ENCODE measurements at regions not wholly inside any gene's neighbourhood (a gene's known extent, or its start where the extent isn't known, plus 50 kb on each side); places are given as distances from the start of the nearest gene placed in this dataset.
A peak's percentile ranks its signal among the peaks of the same experiment; 100 is the strongest.

DNA sequence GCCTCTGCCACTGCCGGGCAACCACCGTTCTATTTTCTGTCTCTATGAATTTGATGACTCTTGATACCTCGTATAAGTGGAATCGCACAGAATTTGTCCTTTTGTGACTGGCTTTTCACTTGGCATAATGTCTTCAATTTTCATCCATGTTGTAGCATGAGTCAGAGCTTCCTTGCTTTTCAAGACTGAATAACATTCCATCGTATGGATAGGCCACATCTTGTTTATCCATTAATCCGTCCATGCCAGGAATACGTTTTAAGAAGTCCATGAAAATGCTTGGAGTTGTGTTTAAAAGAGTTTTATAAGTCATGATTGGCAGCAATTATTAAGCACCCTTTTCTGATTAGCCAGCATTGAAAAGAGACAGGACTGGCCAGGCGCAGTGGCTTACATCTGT lies 53.6 kb upstream of the CLDN10 start:
- Histone ChIP-seq H3K4me1 (peaks cover 4% of the 10 kb centered on the region), H2AFZ (replicated peaks) (no peak overlapping the region), H3K79me2 (ENCODE audit: low read depth) (no peaks in the 10 kb centered on the region), H3K4me2 (no peak overlapping the region), H3F3A (ENCODE audit: low read depth) (no peaks in the 10 kb centered on the region), H3K36me3 (no peaks in the 10 kb centered on the region), H4K20me1 (ENCODE audit: low read depth) (no peaks in the 10 kb centered on the region), H3K9me3 (ENCODE audit: low read depth) (no peaks in the 10 kb centered on the region), H3K4me3 (no peak overlapping the region), H3K27me3 (no peaks in the 10 kb centered on the region), H3K9ac (no peak overlapping the region), H3K27ac (no peak overlapping the region)
- no peak overlapping the region for H3K4me3 Mint-ChIP-seq
- H3K36me3 Mint-ChIP-seq: peaks cover 3% of the 10 kb centered on the region
- no peak for DNase-seq (ENCODE audit: low spot score)
- no peak overlapping the region for H3K27ac Mint-ChIP-seq
- TF ChIP-seq EZH2phosphoT487 (IDR thresholded peaks at IDR 0.05) (no peak), EZH2 (IDR thresholded peaks at IDR 0.05) (no peak)
- TF ChIP-seq, protein P1, sequence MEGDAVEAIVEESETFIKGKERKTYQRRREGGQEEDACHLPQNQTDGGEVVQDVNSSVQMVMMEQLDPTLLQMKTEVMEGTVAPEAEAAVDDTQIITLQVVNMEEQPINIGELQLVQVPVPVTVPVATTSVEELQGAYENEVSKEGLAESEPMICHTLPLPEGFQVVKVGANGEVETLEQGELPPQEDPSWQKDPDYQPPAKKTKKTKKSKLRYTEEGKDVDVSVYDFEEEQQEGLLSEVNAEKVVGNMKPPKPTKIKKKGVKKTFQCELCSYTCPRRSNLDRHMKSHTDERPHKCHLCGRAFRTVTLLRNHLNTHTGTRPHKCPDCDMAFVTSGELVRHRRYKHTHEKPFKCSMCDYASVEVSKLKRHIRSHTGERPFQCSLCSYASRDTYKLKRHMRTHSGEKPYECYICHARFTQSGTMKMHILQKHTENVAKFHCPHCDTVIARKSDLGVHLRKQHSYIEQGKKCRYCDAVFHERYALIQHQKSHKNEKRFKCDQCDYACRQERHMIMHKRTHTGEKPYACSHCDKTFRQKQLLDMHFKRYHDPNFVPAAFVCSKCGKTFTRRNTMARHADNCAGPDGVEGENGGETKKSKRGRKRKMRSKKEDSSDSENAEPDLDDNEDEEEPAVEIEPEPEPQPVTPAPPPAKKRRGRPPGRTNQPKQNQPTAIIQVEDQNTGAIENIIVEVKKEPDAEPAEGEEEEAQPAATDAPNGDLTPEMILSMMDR (IDR thresholded peaks at IDR 0.05): no peak
- H3K27me3 Mint-ChIP-seq (ENCODE audit: insufficient read depth, low read depth): peaks cover 2% of the 10 kb centered on the region
- H3K9me3 Mint-ChIP-seq: peaks cover 11% of the 10 kb centered on the region
- H3K4me1 Mint-ChIP-seq: peaks cover 8% of the 10 kb centered on the region

DNA sequence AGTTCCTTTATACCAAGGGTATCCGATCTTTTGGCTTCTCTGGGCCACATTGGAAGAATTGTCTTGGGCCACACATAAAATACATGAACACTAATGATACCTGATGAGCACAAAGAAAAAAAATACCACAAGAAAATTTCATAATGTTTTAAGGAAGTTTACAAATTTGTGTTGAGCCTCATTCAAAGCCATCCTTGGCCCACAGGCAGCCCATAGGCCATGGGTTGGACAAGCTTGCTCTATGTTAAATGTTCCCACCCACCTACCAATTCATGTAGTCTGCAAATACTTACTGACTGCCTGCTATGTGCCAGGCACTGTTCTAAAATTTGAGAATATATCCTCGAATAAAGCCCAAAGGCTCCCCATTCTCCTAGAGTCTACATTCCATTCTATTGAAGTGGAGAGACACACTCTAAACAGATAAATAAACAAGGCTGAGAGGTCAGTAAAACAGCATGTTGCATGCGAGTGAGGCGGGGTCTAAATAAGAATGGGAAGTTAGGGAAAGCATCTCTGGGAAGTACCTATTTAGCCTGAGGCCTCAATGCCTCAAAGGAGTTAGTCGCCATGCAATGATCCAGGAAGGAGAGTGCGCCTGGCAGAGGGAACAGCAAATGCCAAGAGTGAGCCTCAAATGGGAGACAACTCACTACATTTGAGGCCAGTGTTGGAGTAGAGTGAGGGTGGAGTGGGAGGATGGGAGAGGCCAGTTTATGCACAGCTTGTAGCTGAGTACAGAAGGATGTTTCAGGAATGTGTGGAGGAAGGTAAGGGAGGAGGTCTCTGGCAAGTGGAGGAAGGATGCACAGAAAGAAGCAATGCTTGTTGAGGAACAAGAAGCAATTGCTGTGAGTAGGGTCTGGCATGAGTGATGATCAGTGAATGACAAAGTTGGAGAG lies 52.5 kb upstream of the CLDN10 start:
- Histone ChIP-seq H2AFZ (replicated peaks) (peak overlapping the region; percentile 18), H4K20me1 (ENCODE audit: low read depth) (no peaks in the 10 kb centered on the region), H3K27ac (no peak overlapping the region), H3K4me3 (no peak overlapping the region), H3K4me2 (no peak overlapping the region), H3K4me1 (peaks cover 8% of the 10 kb centered on the region), H3K9ac (no peak overlapping the region), H3K36me3 (no peaks in the 10 kb centered on the region), H3F3A (ENCODE audit: low read depth) (no peaks in the 10 kb centered on the region), H3K9me3 (ENCODE audit: low read depth) (no peaks in the 10 kb centered on the region), H3K79me2 (ENCODE audit: low read depth) (no peaks in the 10 kb centered on the region), H3K27me3 (no peaks in the 10 kb centered on the region)
- Mint-ChIP-seq H3K4me3 (no peak overlapping the region), H3K4me1 (peaks cover 8% of the 10 kb centered on the region), H3K27ac (no peak overlapping the region), H3K36me3 (peaks cover 3% of the 10 kb centered on the region), H3K9me3 (peaks cover 11% of the 10 kb centered on the region), H3K27me3 (ENCODE audit: insufficient read depth, low read depth) (peaks cover 2% of the 10 kb centered on the region)
- TF ChIP-seq EZH2 (IDR thresholded peaks at IDR 0.05) (no peak), EZH2phosphoT487 (IDR thresholded peaks at IDR 0.05) (no peak)
- TF ChIP-seq, protein P1 (IDR thresholded peaks at IDR 0.05): no peak
- no peak for DNase-seq (ENCODE audit: low spot score)

DNA sequence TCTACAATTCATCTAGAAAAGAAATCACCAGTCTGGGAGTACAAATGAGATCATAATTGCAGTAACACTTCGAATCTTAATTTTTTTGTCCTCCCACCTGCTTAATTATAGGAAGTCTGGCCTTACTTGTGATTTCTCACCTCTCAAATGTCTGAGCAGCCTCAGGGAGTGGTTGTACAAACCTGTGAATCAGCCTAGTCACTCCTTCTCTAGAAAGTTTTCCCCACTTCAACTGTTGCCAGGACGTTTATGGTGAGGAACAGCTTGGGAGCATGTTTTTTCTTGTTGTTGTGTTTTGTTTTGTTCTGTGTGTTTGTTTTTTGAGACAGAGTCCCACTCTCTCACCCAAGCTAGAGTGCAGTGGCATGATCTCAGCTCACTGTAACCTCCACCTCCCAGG lies 50.3 kb upstream of the CLDN10 start:
- peaks cover 7% of the 10 kb centered on the region for H3K9me3 Mint-ChIP-seq
- no peak overlapping the region for H3K4me3 ChIP-seq
- DNase-seq (ENCODE audit: low spot score): no peak

More for the DNA sequence above, 50.3 kb upstream of the CLDN10 start:
- H3K4me3 Mint-ChIP-seq: no peak overlapping the region
- H3K36me3 Mint-ChIP-seq: peaks cover 3% of the 10 kb centered on the region
- TF ChIP-seq, protein P1 (IDR thresholded peaks at IDR 0.05): no peak
- no peak for TF ChIP-seq EZH2 (IDR thresholded peaks at IDR 0.05)
- TF ChIP-seq EZH2phosphoT487 (IDR thresholded peaks at IDR 0.05): no peak
- no peak overlapping the region for H3K27ac ChIP-seq
- no peaks in the 10 kb centered on the region for H3K27me3 ChIP-seq
- no peaks in the 10 kb centered on the region for H3K36me3 ChIP-seq
- no peak overlapping the region for H2AFZ ChIP-seq (replicated peaks)
- H3K4me2 ChIP-seq: no peak overlapping the region
- H3K9me3 ChIP-seq (ENCODE audit: low read depth): no peaks in the 10 kb centered on the region
- no peaks in the 10 kb centered on the region for H3K79me2 ChIP-seq (ENCODE audit: low read depth)
- H4K20me1 ChIP-seq (ENCODE audit: low read depth): no peaks in the 10 kb centered on the region
- H3K9ac ChIP-seq: no peak overlapping the region
- H3F3A ChIP-seq (ENCODE audit: low read depth): no peaks in the 10 kb centered on the region
- peaks cover 8% of the 10 kb centered on the region for H3K4me1 Mint-ChIP-seq
- H3K27me3 Mint-ChIP-seq (ENCODE audit: insufficient read depth, low read depth): peaks cover 6% of the 10 kb centered on the region
- peaks cover 11% of the 10 kb centered on the region for H3K4me1 ChIP-seq
- H3K27ac Mint-ChIP-seq: no peak overlapping the region

Data from neural progenitor cell (in vitro differentiated cells).